ENCODE measurements at regions not wholly inside any gene's neighbourhood (a gene's known extent, or its start where the extent isn't known, plus 50 kb on each side); places are given as distances from the start of the nearest gene placed in this dataset.

GRCh38 chr13:85662186-85662585 is 137.0 kb downstream of the SLITRK6 start:
- H3K27ac Mint-ChIP-seq = no peak overlapping the region
- POLR2A ChIA-PET = no interaction called here
- peaks cover 16% of the 10 kb centered on the region for H3K9me3 Mint-ChIP-seq

GRCh38 chr13:85661675-85662074 is 137.5 kb downstream of the SLITRK6 start:
- no peak overlapping the region for H3K27ac Mint-ChIP-seq
- ATAC-seq (no peak), DNase-seq (ENCODE audit: low spot score) (no peak)
- H3K27me3 Mint-ChIP-seq (ENCODE audit: low read depth) = no peaks in the 10 kb centered on the region
- ChIA-PET POLR2A (no interaction called here), CTCF (no interaction called here)
- H3K4me3 Mint-ChIP-seq = no peak overlapping the region
- H3K4me1 Mint-ChIP-seq = peaks cover 13% of the 10 kb centered on the region
- peaks cover 16% of the 10 kb centered on the region for H3K9me3 Mint-ChIP-seq
- no peaks in the 10 kb centered on the region for H3K36me3 Mint-ChIP-seq
- no peak for TF ChIP-seq CTCF (IDR thresholded peaks at IDR 0.05)
- TF ChIP-seq HMGA2 (CRISPR knock-in tag; IDR thresholded peaks at IDR 0.05) = no peak
- no peak for TF ChIP-seq NFYB (CRISPR knock-in tag; conservative IDR thresholded peaks at IDR 0.05; ENCODE audit: low read depth)
- TF ChIP-seq SMAD3 (CRISPR knock-in tag; IDR thresholded peaks at IDR 0.05; ENCODE audit: borderline replicate concordance) = no peak
- no peak for TF ChIP-seq TCF7 (CRISPR knock-in tag; IDR thresholded peaks at IDR 0.05; ENCODE audit: low read depth)
- no peak for TF ChIP-seq ZSCAN18 (CRISPR knock-in tag; IDR thresholded peaks at IDR 0.05)
- no peak for TF ChIP-seq ZNF425 (CRISPR knock-in tag; conservative IDR thresholded peaks at IDR 0.05)
- no peak for TF ChIP-seq OVOL2 (CRISPR knock-in tag; IDR thresholded peaks at IDR 0.05; ENCODE audit: borderline replicate concordance)
- TF ChIP-seq EMX1 (CRISPR knock-in tag; IDR thresholded peaks at IDR 0.05) = no peak
- TF ChIP-seq IRF1 (CRISPR knock-in tag; IDR thresholded peaks at IDR 0.05) = no peak

More at GRCh38 chr13:85662186-85662585, 137.0 kb downstream of the SLITRK6 start:
- ATAC-seq (no peak), DNase-seq (ENCODE audit: low spot score) (no peak)
- Mint-ChIP-seq H3K4me1 (peaks cover 17% of the 10 kb centered on the region), H3K27me3 (ENCODE audit: low read depth) (no peaks in the 10 kb centered on the region), H3K4me3 (no peak overlapping the region), H3K36me3 (no peaks in the 10 kb centered on the region)
- CTCF ChIA-PET = no interaction called here
- TF ChIP-seq JUN (CRISPR knock-in tag; IDR thresholded peaks at IDR 0.05) (no peak), MYBL2 (CRISPR knock-in tag; IDR thresholded peaks at IDR 0.05) (no peak), PRDM15 (CRISPR knock-in tag; IDR thresholded peaks at IDR 0.05) (no peak), NR2C2 (CRISPR knock-in tag; IDR thresholded peaks at IDR 0.05) (no peak), FOXK1 (CRISPR knock-in tag; IDR thresholded peaks at IDR 0.05) (no peak), IRF1 (CRISPR knock-in tag; IDR thresholded peaks at IDR 0.05) (no peak), SOX15 (CRISPR knock-in tag; IDR thresholded peaks at IDR 0.05) (no peak), PRRX2 (CRISPR knock-in tag; IDR thresholded peaks at IDR 0.05) (no peak), ATF6 (CRISPR knock-in tag; IDR thresholded peaks at IDR 0.05) (no peak), TEAD1 (CRISPR knock-in tag; IDR thresholded peaks at IDR 0.05) (no peak), SMAD4 (CRISPR knock-in tag; IDR thresholded peaks at IDR 0.05) (no peak)
